ENCODE measurements at regions not wholly inside any gene's neighbourhood (a gene's known extent, or its start where the extent isn't known, plus 50 kb on each side); places are given as distances from the start of the nearest gene placed in this dataset.

- no peaks in the 10 kb centered on the region for H3K4me1 ChIP-seq (replicated peaks)
- no peak overlapping the region for H3K4me3 ChIP-seq
- TF ChIP-seq POLR2AphosphoS5 (IDR thresholded peaks at IDR 0.05) (no peak), CTCF (IDR thresholded peaks at IDR 0.05) (no peak), POLR2A (IDR thresholded peaks at IDR 0.05) (no peak)
- no peak for DNase-seq (ENCODE audit: low spot score)
- WGBS: 22% methylated on average over 2 of the region's 2 CpGs
- H3K9me3 ChIP-seq: no peaks in the 10 kb centered on the region
- intact Hi-C loops (cut with DNase I): no loop called here
- no peak overlapping the region for H3K27ac ChIP-seq
- no peaks in the 10 kb centered on the region for H3K27me3 ChIP-seq (replicated peaks; ENCODE audit: insufficient read depth)
- H3K36me3 ChIP-seq: no peaks in the 10 kb centered on the region
Observed at GRCh38 chr2:36214691-36215090, 140.9 kb upstream of the CRIM1 start.

- H3K4me1 ChIP-seq (replicated peaks): no peaks in the 10 kb centered on the region
- no peaks in the 10 kb centered on the region for H3K27me3 ChIP-seq (replicated peaks; ENCODE audit: insufficient read depth)
- no peak for DNase-seq (ENCODE audit: low spot score)
- TF ChIP-seq POLR2A (IDR thresholded peaks at IDR 0.05) (no peak), CTCF (IDR thresholded peaks at IDR 0.05) (no peak), POLR2AphosphoS5 (IDR thresholded peaks at IDR 0.05) (no peak)
- no peak overlapping the region for H3K4me3 ChIP-seq
- intact Hi-C loops (cut with DNase I): no loop called here
- H3K27ac ChIP-seq: no peak overlapping the region
- no peaks in the 10 kb centered on the region for H3K9me3 ChIP-seq
- WGBS: 85% methylated on average over 5 of the region's 5 CpGs
- no peaks in the 10 kb centered on the region for H3K36me3 ChIP-seq
Observed at GRCh38 chr2:36203366-36203765, 152.2 kb upstream of the CRIM1 start.

GRCh38 chr2:36197181-36197971 lies 158.2 kb upstream of the CRIM1 start:
- Histone ChIP-seq H3K4me3 (no peak overlapping the region), H3K27me3 (replicated peaks; ENCODE audit: insufficient read depth) (no peaks in the 10 kb centered on the region), H3K27ac (no peak overlapping the region), H3K36me3 (no peaks in the 10 kb centered on the region), H3K9me3 (no peaks in the 10 kb centered on the region), H3K4me1 (replicated peaks) (no peaks in the 10 kb centered on the region)
- intact Hi-C loops (cut with DNase I): no loop called here
- WGBS: 87% methylated on average over 5 of the region's 5 CpGs
- TF ChIP-seq POLR2AphosphoS5 (IDR thresholded peaks at IDR 0.05) (no peak), POLR2A (IDR thresholded peaks at IDR 0.05) (no peak)
- no peak for DNase-seq (ENCODE audit: low spot score)

- intact Hi-C loops (cut with DNase I): no loop called here
- no peaks in the 10 kb centered on the region for H3K36me3 ChIP-seq
Observed at GRCh38 chr2:36193680-36194079, 161.9 kb upstream of the CRIM1 start.

GRCh38 chr2:36192983-36193382 lies 162.6 kb upstream of the CRIM1 start:
- TF ChIP-seq POLR2AphosphoS5 (IDR thresholded peaks at IDR 0.05) (no peak), CTCF (IDR thresholded peaks at IDR 0.05) (no peak), POLR2A (IDR thresholded peaks at IDR 0.05) (no peak)
- no peak overlapping the region for H3K27ac ChIP-seq
- no peaks in the 10 kb centered on the region for H3K27me3 ChIP-seq (replicated peaks; ENCODE audit: insufficient read depth)
- no peaks in the 10 kb centered on the region for H3K36me3 ChIP-seq
- intact Hi-C loops (cut with DNase I): no loop called here
- WGBS: 9% methylated on average over 1 of the region's 1 CpG
- no peaks in the 10 kb centered on the region for H3K4me1 ChIP-seq (replicated peaks)
- no peak for DNase-seq (ENCODE audit: low spot score)
- no peaks in the 10 kb centered on the region for H3K9me3 ChIP-seq
- H3K4me3 ChIP-seq: no peak overlapping the region

More at GRCh38 chr2:36193680-36194079, 161.9 kb upstream of the CRIM1 start:
- Histone ChIP-seq H3K4me1 (replicated peaks) (no peaks in the 10 kb centered on the region), H3K27ac (no peak overlapping the region), H3K27me3 (replicated peaks; ENCODE audit: insufficient read depth) (no peaks in the 10 kb centered on the region), H3K4me3 (no peak overlapping the region), H3K9me3 (no peaks in the 10 kb centered on the region)
- TF ChIP-seq POLR2AphosphoS5 (IDR thresholded peaks at IDR 0.05) (no peak), CTCF (IDR thresholded peaks at IDR 0.05) (no peak), POLR2A (IDR thresholded peaks at IDR 0.05) (no peak)
- no peak for DNase-seq (ENCODE audit: low spot score)

Measured in prostate gland (tissue), 2 donors.